ENCODE measurements at regions not wholly inside any gene's neighbourhood (a gene's known extent, or its start where the extent isn't known, plus 50 kb on each side); places are given as distances from the start of the nearest gene placed in this dataset.
"Not testable (repeated sequence)": the region's sequence is repeated elsewhere in the genome, so short reads cannot be mapped to it uniquely, and the experiment has no call there.

DNA sequence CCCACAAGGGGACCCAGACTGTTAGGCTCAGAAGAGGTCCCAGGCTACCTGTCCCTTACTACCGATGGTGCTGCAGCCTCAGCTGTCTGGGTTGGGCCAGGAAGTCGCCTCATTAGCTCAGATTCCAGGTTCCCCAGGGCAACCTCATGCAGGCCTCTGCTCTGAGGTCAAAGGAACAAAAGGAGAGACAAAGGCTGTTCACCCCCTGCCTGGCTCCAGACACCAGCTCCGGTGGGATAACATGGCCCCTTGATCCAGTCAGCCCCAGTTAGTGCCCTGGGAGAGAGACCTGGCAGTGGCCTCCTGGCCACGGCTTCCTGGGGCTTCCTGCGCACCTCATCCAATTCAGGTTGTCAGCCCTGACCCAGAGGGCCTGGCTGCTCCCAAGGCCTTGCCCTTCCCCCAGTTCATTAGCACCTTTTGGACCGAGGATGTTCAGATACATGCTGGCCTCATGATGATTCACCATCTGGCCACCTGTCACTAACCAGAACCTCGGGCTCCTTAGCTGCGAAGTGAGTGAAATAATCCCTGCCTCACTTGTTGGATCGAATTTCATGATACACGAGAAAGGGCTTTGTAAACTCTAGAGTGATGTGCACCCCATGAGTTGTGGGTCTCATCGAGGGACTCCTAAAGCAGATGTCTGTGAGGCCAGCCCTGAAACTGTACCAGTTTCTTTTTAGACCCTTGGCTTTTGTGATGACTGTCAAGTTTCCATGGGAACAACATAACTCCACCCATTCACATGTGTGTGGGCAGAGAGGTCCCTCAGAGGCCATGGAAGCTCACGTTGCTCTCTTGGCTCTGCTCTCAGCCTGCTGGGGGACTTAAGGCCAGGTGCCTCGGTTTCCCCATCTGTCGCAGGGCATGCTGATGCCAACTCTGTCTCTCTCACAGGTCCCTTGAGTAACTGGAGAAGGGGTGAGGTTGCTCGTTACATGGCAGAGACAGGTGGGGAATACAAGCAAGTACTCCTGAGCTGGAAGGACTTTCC lies 79.5 kb upstream of the PCBD1 start:
- no peak for DNase-seq

GRCh38 chr10:70969188-70969587 lies 80.8 kb upstream of the PCBD1 start:
- DNase-seq: no peak

DNA sequence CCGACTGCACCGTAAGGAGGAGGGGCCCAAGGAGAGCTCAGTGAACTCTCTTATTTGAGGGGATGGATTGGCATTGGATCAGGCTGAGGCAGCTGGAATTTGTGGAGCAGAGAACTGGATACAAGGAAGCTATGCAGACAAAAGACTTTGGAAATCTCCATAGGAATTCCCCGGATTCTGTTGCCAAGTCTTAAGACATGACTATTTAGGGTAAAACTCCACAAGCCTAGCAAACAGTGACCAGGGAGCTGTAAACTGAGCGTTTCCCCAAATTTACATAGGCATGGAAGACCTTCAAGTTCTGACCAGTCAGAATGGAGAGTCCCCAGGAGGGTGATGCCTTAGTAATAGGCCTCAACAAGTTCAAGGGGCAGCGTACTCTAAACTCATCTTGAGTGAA lies 82.5 kb upstream of the PCBD1 start:
- DNase-seq: no peak

- DNase-seq: no peak
Observed at GRCh38 chr10:70973275-70973674, 84.9 kb upstream of the PCBD1 start.

DNA sequence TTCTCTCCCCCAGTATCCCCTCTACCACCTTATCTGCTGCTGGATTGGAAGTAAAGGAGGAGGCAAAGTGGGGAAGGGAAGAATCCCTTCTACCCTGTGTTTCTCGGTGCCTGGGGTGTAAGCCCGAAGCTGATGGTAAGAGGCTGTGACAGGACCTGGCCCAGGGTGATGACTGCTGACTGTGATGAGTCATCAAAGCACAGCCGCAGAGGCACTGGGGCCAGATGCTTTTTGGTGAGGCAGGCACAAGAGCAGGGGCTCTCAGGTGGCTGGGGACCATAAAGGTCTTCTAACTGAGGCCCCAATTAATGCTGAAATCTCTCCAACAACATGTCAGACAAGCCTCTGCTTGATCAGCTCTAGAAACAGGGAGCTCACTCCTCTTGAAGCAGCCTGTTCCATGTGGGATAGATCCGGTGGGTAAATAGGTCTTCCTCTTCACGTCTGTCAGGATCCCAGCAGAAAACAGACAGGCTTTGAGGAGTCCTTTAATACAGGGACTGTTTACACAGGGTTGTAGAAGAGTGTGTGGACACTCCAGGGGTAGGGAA lies 86.1 kb upstream of the PCBD1 start:
- DNase-seq: no peak

DNA sequence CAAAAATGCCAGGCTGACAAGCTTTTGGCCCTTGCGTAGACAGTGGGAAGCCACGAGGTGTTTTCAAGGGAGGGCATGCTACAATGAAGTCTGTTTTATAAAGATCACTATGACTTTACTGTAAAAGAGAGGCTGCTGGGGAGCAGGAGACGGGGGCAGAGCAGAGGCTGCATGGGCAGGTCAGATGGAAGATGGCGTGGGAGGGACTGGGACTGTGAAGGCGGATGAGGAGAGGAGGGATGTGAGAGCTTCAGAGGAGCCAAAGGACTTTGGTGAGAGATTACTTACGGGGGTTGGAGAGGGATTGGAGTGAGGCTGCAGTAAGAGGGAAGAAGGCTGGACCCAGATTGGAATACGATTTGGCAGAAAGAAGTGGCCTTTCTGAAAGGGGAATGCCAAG lies 86.6 kb upstream of the PCBD1 start:
- no peak for DNase-seq

GRCh38 chr10:70976063-70976695 lies 87.8 kb upstream of the PCBD1 start:
- no peak for DNase-seq

GRCh38 chr10:70977625-70978024 lies 89.3 kb upstream of the PCBD1 start:
- DNase-seq: no peak

DNA sequence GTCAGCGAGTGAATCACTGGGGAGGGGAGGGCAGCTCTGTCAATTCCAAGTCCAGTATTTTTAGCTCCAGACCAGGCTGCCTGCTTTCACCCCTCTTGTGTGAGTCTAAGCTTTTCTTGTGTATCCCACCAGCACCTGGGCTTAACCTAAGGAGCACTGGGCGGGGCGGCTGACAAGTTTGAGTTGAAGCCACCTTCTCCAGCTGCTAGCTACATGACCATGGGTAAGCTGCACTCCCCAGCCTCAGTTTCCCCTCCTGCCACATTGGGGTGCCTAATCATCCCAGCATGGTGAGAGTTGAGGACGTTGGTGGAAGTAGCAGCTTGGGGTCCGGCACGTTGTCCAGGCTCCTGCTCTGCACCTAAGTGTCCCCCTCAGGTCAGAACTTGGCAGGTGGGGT lies 89.8 kb upstream of the PCBD1 start:
- no peak for DNase-seq

DNA sequence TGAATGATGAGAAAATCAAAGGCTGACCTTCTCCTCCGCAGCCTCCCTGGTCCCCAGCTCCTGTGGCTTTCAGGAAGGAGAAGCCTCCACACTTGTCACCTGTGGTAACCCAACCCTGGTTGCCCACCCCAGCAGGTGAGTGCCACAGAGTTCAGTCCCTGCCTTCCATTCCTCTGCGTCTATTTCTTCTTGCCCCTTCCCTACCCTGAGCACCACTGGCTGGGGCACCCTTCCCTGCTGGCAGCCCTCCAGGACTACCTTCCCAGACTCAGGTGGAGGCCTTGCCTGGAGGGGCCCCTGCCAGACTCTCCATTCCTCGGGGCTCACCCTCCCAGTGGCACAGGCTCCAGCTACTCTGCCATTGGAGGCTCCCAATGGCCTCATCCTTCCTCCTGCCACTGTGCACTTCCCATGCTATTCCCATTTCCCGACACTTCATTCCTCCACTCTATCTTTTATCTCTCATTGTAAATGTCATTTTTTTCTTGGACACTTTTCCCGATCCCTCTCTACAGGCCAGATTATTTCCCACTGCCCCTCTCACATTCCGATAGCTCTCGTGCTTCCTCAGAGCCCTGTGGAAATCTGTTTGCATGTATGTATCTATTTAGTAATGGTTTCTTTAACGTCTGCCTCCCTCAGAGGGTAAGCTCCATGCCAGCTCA lies 90.6 kb upstream of the PCBD1 start:
- DNase-seq: no peak

DNA sequence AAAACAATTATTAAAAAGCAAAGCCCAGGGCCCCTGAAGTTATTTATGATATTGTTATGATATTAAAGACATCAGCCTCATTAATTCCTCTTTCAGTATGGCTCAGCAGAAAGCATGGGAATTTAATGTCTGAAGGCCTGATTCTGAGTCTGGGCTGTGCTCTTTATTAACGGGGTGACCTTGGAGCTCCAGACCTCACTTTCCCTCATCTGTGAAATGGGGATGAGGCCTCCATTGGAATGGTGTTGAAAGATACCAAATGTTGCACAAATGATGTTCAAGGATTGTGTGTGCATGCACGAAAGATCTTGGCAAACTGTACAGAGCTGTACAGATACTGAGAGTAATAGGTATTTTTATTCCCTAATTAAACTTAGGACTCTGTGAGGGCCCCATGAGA lies 92.3 kb upstream of the PCBD1 start:
- no peak for DNase-seq

- DNase-seq: no peak
Observed at GRCh38 chr10:70981171-70981836, 92.9 kb upstream of the PCBD1 start.

- DNase-seq: no peak
Observed at GRCh38 chr10:70981936-70982335, 93.6 kb upstream of the PCBD1 start.

- peak; percentile 67 for DNase-seq
Observed at GRCh38 chr10:70982443-70982842, 94.1 kb upstream of the PCBD1 start.

DNA sequence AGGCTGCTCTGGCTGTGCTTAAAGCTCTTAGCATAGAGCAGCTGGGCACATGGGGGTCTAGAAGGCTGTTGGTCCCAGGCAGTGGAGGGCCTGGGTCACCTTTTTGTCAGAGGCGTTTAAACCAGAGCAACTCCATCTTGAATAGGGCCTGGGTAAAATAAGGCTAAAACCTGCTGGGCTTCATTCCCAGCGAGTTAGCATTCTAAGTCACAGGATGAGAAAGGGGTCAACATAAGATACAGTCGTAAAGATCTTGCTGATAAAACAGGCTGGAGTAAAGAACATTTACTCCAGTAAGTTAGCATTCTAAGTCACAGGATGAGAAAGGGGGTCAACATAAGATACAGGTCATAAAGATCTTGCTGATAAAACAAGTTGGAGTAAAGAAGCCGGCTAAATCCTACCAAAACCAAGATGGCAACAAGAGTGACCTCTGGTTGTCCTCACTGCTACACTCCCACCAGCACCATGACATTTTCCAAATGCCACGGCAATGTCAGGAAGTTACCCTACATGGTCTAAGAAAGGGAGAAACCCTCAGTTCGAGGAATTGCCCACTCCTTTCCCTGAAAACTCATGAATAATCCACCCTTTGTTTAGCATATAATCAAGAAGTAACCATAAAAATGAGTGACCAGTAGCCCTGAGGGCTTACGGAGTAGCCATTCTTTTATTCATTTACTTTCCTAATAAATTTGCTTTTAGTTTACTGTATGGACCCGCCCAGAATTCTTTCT lies 96.8 kb upstream of the PCBD1 start:
- no peak for DNase-seq

GRCh38 chr10:70985824-70986622 lies 97.7 kb upstream of the PCBD1 start:
- no peak for DNase-seq

GRCh38 chr10:70986623-70986950 lies 98.2 kb upstream of the PCBD1 start:
- DNase-seq: no peak

GRCh38 chr10:70987396-70988130 lies 99.2 kb upstream of the PCBD1 start:
- DNase-seq: no peak

GRCh38 chr10:70990156-70990555 lies 101.8 kb upstream of the PCBD1 start:
- DNase-seq: not testable (repeated sequence)

DNA sequence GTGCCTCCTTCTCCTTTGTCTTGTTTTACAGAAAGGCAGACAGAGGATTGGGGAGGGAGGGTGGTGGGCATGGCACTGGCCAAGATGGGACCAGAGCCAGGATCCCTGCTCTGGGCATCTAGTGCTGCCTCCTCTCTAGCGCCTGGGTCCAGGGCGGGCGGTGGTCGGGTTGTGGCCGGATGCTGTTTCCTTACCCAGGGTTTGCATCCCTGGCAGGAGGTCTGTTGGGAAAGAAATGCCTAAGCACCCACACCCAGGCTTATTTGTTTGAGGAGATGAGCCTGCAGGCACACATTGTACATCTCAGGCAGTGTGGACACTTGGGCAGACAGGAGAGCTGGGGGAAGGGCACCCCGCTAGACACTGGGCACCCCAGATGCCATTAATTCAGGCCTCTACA lies 102.3 kb upstream of the PCBD1 start:
- no peak for DNase-seq

Measured in OCI-M1 (cell line).